HG02798 (cell line): ENCODE measurements at regions not wholly inside any gene's neighbourhood (a gene's known extent, or its start where the extent isn't known, plus 50 kb on each side); places are given as distances from the start of the nearest gene placed in this dataset.

ENCODE experiments used
- ATAC-seq: cut with Tn5 transposase; IDR thresholded peaks from one replicate; pipeline ENCODE4 v1.9.1; 2021; ENCODE audit warnings: mild to moderate bottlenecking; ENCODE audit not compliant: unreplicated experiment, poor library complexity

DNA sequence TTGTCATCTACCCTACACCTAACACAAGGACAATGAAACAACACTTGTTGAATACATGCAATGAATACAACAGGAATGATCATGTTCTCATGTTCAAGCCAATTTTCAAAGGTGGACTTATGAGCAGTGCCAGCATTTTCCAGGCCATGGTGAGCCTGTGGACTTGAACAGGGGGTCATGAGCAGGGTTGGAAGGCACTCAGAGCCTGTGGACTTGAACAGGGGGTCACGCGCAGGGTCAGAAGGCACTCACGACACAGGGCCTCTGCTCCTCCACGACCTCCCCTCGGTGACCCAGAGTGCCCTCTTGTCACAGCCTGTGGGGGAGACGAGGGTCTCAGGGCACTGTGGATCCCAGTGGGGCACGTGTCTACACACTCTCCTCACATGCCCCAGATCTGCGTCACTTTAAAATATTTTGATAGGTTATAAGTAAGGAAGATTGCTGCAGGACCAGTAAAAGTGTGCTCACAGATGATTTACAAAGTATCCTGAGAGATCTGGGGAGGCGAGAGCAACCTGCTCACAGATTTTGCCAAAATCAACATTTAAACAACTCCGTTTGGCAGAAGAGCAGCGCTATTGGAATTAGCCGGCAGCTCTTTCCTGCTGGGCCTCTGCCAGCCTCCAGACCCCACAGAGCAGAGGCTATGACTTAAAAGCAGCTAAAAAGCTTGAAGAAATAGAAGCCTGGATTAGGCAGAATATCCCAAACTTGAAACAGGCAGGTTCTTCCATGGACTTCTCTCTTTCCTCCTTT, 121.9 kb downstream of the TMEM18 start:
- ATAC-seq = no peak

DNA sequence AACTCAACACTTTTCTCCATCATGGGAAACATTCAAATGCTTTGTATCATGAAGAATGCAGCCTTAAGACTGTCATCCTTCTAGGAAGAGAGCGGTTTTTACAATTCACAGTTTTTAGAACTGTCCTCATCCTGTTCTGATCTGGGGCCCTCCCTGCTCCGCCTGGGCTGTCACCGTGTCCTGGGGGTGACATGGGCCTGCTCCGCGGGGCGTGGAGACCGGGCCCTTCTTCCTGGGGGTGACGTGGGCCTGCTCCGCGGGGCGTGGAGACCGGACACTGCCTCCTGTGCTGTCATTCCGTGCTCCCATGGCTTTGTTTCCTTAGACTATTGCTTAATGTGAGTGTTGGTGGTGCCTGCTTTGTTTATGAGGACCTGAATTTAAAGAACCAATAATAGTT, 122.8 kb downstream of the TMEM18 start:
- ATAC-seq = no peak

DNA sequence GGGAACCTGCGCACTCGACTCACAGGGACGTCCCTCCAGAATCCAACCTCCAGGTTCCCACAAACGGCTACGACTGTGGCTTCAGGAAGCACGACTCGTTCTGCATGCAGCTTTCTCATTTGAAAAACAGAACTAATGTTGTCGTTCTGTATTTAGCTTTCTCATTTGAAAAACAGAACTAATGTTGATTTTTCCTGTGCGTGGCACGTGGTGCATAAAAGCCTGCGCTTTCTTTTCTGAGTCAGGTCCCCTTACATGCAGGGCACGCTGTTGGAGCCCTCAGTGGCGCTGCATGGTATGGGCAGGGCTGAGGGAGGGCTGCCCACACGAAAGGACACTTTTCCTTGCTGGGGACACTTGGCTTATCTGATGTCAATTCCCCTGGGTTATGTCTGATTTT, 124.3 kb downstream of the TMEM18 start:
- no peak for ATAC-seq

DNA sequence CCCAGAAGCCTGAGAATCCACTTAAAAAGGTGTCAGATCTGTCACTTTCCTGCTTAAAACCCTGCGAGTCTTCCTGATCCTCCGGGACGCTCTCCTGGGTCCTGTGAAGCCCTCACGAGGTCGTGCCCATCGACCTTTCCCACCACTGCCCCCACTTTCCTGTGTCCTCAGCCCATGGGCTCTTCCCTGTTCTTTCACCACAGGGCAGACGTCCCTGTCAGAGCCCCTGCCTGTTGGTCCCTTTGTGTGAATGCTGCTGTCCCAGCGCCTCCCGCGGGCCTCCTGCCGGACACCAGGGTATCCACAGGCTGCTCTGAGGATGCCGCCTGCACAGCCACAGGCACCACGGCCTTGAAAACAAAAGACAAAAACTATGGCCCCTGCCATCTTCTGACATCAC, 125.6 kb downstream of the TMEM18 start:
- ATAC-seq = no peak

DNA sequence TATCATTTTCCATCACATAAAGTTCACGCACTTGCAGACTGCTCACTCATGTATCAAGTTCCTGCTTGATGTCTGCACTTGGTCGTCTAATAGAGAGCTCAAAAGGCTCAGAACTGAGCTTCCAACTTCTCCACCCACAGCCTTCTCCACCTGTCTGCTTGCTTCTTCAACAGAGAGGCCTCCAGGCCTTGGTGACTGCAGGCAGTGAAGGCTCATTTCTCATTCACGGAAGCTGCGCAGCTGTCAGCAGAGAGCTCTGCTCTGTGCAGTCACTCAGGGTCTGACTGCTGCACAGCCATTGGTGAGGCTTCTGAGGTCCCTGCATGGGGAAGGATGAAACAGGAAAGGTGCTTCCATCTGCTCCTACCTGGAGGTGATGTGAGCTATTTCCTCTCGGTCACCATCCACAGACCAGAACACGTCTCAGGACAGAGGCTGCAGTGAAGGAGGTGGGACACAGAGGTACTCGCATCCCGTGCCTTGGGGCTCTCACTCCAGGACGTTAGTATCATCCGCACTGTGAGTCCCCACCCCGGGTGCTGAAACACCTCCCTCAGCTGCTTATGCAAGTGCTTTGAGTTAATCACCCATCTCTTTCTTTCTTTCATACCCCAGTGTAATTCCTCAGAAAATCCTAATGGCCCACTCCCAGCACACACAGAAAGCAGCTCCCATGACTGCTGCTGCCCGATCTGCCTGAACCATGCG, 126.2 kb downstream of the TMEM18 start:
- no peak for ATAC-seq

GRCh38 chr2:545711-546650, 131.2 kb downstream of the TMEM18 start:
- ATAC-seq = no peak

DNA sequence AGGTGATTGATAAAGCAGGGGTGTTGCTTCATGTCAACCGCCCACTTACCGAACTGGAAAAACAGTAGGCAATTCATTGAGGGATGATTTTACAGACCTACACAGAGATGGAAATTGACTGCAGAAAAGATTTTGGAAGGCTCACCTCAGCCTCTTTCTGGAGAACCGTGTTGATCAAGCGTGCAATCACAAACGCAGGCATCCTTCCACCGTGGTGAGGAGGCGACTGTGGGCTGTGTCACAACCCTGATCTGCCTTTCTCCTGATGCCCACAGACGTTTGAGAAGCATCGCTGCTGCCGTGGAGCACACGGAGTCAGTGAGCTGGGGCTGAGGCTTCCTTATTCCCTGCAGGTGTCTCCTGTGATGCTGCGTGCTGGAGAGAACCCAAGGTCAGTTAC, 132.0 kb downstream of the TMEM18 start:
- ATAC-seq = no peak

GRCh38 chr2:538646-539045, 138.6 kb downstream of the TMEM18 start:
- no peak for ATAC-seq

GRCh38 chr2:535222-535621, 142.0 kb downstream of the TMEM18 start:
- ATAC-seq = no peak

GRCh38 chr2:529852-530251, 147.4 kb downstream of the TMEM18 start:
- ATAC-seq = no peak

- ATAC-seq = no peak
These were observed 147.8 kb downstream of the TMEM18 start for GRCh38 chr2:529424-529823.

DNA sequence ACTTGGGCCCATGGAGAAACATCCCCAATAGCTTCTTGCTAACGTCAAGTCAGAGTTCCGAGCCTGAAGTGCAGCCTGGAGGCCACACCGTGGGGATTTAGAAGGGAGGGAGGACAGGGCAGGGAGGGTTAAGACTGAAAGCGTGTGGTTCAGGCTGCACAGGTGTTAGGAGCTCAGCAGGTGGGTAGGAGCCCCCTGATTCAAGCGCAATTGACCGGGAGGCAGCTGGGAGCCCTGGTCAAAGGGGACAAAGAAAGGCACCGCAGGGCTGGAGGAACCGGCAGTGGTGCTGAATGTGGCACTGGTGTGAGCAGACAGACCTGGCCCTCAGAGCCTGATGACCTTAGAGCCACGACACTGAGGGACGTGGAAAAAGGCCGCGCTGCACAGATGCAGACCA, 149.6 kb downstream of the TMEM18 start:
- ATAC-seq = no peak

- no peak for ATAC-seq
These were observed 150.3 kb downstream of the TMEM18 start for GRCh38 chr2:526918-527317.

DNA sequence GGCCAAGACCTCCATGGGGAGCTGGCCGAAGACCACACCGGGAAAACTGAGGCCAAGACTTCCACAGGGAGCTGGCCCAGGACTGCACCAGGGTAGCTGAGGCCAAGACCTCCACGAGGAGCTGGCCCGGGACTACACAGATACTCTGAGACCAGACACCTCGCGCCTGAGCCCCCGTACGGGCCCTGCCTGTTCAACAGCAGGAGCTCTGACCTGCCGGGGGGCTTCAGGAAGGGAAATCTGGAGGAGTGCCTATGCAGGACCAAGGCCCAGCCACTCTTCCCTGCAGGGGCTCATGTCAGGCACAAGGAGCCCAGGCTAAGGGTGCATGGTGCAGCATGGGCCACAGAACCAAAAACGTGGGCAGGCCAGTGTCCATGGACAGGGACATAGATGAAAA, 151.6 kb downstream of the TMEM18 start:
- ATAC-seq = no peak

DNA sequence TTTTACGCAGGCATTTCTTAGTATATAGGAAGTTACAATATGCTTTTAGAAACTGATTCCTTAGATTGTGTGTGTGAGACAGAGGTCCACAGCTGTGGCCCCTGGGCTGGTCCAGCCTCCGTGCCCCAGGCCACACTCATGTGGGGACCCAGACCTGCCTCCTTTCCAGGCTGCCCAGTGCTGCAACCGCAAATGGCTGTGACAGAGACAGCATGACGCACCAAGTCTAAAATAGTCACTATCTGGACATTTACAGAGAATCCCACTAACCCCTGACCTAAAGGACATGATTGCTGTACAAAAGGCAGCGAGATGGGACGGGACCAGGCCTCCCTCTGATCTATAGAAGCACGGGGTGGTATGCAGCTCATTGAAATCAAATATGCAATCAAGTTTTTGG, 152.2 kb downstream of the TMEM18 start:
- no peak for ATAC-seq

- ATAC-seq = no peak
These were observed 152.8 kb downstream of the TMEM18 start for GRCh38 chr2:524442-524841.

DNA sequence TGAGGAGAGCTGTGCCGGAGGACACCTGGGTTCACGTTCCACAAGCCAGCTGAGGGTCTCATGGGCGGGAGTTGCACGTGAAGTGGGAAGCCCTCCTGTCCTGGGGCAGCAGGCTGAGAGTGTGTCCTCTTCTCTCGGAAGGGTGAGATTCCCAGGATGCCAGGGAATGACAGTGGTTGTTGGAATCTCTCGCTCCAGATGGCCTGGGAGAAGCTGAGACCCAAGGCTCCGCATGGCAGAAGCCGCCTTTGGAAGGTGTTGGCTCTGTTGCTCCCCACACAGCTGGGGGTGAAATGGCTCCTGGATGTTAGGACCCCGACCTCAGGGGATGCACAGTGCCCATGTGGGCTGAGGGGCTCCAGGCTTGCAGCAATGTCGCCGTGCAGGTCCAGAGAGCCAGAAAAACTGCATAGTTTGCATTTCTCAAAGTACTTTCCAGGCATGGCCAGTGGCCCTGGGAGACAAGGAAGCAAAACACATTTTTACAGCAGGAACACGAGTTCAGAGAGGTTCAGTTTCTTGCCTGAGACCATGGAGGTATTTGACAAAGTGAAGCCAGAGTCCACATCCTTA, 153.4 kb downstream of the TMEM18 start:
- ATAC-seq = no peak

DNA sequence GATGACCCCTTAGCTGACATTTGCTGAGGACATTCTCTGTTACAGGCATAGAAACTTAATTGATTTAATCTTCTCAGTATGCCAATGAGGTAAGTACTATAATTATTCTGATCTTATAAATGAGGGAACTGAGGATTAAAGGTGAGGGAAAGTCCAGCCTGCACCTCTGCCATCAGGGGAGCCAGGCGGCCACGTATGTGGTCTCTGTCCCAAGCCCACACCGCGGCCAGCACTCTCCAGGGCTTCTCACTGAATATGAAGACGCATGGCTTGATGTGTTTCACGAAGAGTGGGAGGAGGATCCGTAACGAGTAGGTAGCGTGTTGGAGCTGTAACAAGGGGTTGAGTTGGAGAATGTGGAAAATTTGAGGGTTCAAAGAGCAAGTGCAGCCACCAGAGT, 154.4 kb downstream of the TMEM18 start:
- no peak for ATAC-seq

- no peak for ATAC-seq
These were observed 155.2 kb downstream of the TMEM18 start for GRCh38 chr2:521853-522530.
